Ishikawa (cell line): ENCODE measurements at regions not wholly inside any gene's neighbourhood (a gene's known extent, or its start where the extent isn't known, plus 50 kb on each side); places are given as distances from the start of the nearest gene placed in this dataset.

ENCODE experiments used
- EP300 ChIP-seq: IDR thresholded peaks from 2 replicates; pipeline ENCODE4 v1.6.1; 2012; ENCODE audit warnings: borderline replicate concordance
- TAF1 ChIP-seq: IDR thresholded peaks from 2 replicates; pipeline ENCODE4 v1.6.1; 2012; ENCODE audit warnings: low read depth, mild to moderate bottlenecking
- ZBTB7A ChIP-seq: IDR thresholded peaks from 2 replicates; pipeline ENCODE4 v1.6.1; 2012; ENCODE audit warnings: low read depth

DNA sequence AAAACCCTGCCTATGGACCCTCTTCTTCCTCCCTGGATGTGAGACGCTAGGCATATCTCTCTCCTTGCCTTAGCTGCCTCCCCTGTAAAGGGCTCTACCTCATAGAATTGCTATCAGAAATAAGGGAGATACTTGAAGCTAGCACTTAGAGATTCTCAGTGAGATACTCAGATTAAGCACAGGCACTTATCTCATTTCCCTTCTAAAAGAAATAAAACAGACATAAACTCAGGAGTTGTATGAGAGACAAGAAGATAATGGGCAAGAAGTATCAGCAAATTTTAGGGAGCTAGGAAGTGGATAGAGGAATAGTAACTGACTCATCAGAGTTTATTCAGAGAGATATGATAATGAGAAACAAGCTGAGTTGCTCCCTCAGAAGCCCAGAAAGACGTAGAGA is 131.0 kb downstream of the SP3 start:
- TF ChIP-seq TAF1, result no peak
- TF ChIP-seq EP300, result no peak
- TF ChIP-seq ZBTB7A, result no peak
